ENCODE measurements at regions not wholly inside any gene's neighbourhood (a gene's known extent, or its start where the extent isn't known, plus 50 kb on each side); places are given as distances from the start of the nearest gene placed in this dataset.

DNA sequence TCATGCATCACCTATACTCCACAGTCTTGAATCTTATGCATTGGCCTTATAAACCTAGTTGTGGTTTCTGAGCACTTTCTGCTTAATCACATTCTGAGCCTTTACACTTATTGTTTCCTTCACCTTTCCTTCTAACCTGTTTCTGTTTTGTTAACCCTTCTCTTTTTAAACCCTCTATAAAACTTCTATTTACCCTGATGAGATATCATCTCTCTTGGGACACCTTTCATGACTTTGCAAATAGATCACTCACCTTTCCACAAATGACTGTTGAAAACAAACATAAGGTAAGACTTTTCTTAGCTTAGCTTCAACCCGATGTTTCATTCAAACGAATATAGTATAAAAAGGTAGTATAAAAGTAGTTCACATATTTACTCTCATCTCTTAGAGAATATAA is 483.6 kb downstream of the FAM181B start:
- TF ChIP-seq, protein P1, sequence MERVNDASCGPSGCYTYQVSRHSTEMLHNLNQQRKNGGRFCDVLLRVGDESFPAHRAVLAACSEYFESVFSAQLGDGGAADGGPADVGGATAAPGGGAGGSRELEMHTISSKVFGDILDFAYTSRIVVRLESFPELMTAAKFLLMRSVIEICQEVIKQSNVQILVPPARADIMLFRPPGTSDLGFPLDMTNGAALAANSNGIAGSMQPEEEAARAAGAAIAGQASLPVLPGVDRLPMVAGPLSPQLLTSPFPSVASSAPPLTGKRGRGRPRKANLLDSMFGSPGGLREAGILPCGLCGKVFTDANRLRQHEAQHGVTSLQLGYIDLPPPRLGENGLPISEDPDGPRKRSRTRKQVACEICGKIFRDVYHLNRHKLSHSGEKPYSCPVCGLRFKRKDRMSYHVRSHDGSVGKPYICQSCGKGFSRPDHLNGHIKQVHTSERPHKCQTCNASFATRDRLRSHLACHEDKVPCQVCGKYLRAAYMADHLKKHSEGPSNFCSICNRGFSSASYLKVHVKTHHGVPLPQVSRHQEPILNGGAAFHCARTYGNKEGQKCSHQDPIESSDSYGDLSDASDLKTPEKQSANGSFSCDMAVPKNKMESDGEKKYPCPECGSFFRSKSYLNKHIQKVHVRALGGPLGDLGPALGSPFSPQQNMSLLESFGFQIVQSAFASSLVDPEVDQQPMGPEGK (CRISPR knock-in tag; IDR thresholded peaks at IDR 0.05; ENCODE audit: borderline replicate concordance) = no peak
- no peak for TF ChIP-seq ARNTL (CRISPR knock-in tag; IDR thresholded peaks at IDR 0.05; ENCODE audit: borderline replicate concordance, low read depth)
- TF ChIP-seq, protein P2, sequence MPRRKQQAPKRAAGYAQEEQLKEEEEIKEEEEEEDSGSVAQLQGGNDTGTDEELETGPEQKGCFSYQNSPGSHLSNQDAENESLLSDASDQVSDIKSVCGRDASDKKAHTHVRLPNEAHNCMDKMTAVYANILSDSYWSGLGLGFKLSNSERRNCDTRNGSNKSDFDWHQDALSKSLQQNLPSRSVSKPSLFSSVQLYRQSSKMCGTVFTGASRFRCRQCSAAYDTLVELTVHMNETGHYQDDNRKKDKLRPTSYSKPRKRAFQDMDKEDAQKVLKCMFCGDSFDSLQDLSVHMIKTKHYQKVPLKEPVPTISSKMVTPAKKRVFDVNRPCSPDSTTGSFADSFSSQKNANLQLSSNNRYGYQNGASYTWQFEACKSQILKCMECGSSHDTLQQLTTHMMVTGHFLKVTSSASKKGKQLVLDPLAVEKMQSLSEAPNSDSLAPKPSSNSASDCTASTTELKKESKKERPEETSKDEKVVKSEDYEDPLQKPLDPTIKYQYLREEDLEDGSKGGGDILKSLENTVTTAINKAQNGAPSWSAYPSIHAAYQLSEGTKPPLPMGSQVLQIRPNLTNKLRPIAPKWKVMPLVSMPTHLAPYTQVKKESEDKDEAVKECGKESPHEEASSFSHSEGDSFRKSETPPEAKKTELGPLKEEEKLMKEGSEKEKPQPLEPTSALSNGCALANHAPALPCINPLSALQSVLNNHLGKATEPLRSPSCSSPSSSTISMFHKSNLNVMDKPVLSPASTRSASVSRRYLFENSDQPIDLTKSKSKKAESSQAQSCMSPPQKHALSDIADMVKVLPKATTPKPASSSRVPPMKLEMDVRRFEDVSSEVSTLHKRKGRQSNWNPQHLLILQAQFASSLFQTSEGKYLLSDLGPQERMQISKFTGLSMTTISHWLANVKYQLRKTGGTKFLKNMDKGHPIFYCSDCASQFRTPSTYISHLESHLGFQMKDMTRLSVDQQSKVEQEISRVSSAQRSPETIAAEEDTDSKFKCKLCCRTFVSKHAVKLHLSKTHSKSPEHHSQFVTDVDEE (CRISPR knock-in tag; IDR thresholded peaks at IDR 0.05) = no peak
- no peak for TF ChIP-seq GLIS3 (CRISPR knock-in tag; IDR thresholded peaks at IDR 0.05)
- TF ChIP-seq ZFP30 (CRISPR knock-in tag; IDR thresholded peaks at IDR 0.05) = no peak
- no peak for TF ChIP-seq CSDC2 (CRISPR knock-in tag; IDR thresholded peaks at IDR 0.05)

Data from SK-N-SH treated with all-trans-retinoic acid at 6 μM for 48 hours (cell line).